GM23338 (cell line): ENCODE measurements at regions not wholly inside any gene's neighbourhood (a gene's known extent, or its start where the extent isn't known, plus 50 kb on each side); places are given as distances from the start of the nearest gene placed in this dataset.

Experiments
- ATAC-seq: fragments of 200-7000 bp; cut with Tn5 transposase; 3 replicates; pipeline ENCODE4 v1.9.1; 2020
- DNase-seq: peaks from one replicate; pipeline ENCODE4 v3.0.0-alpha.2; 2015; ENCODE audit warnings: low spot score
- H2AFZ ChIP-seq: fragments of 200-600 bp; sonication (generic); 2 replicates; pipeline ENCODE4 v1.8.0; 2016; ENCODE audit warnings: antibody characterized with exemption, mild to moderate bottlenecking, moderate library complexity
- H3F3A ChIP-seq: fragments of 200-600 bp; sonication (generic); replicated peaks from 2 replicates; pipeline ENCODE4 v1.8.0; 2017; ENCODE audit warnings: antibody characterized with exemption, mixed run types, low read depth
- H3K27ac ChIP-seq: fragments of 200-600 bp; sonication (generic); 2 replicates; pipeline ENCODE4 v1.6.1; 2016; ENCODE audit warnings: low read depth
- H3K27me3 ChIP-seq: fragments of 200-600 bp; sonication (generic); 2 replicates; pipeline ENCODE4 v1.8.0; 2016; ENCODE audit warnings: mild to moderate bottlenecking, mixed run types, moderate library complexity; ENCODE audit not compliant: insufficient read depth
- H3K36me3 ChIP-seq: fragments of 200-600 bp; sonication (generic); 2 replicates; pipeline ENCODE4 v1.8.0; 2016; ENCODE audit warnings: mild to moderate bottlenecking; ENCODE audit not compliant: insufficient read depth
- H3K4me1 ChIP-seq: fragments of 200-600 bp; sonication (generic); 2 replicates; pipeline ENCODE4 v1.8.0; 2016; ENCODE audit warnings: mild to moderate bottlenecking, moderate library complexity; ENCODE audit not compliant: insufficient read depth
- H3K4me2 ChIP-seq: fragments of 200-600 bp; sonication (generic); 2 replicates; pipeline ENCODE4 v1.7.1; 2017; ENCODE audit warnings: mixed run types
- H3K4me3 ChIP-seq: fragments of 200-600 bp; sonication (generic); 2 replicates; pipeline ENCODE4 v1.6.1; 2016; ENCODE audit warnings: mixed run types
- H3K79me2 ChIP-seq: fragments of 200-600 bp; sonication (generic); replicated peaks from 2 replicates; pipeline ENCODE4 v1.8.0; 2017; ENCODE audit warnings: mild to moderate bottlenecking; ENCODE audit not compliant: insufficient read depth
- H3K9me2 ChIP-seq: fragments of 200-600 bp; sonication (generic); 2 replicates; pipeline ENCODE4 v1.8.0; 2017; ENCODE audit not compliant: insufficient read depth
- H4K20me1 ChIP-seq: fragments of 200-600 bp; sonication (generic); replicated peaks from 2 replicates; pipeline ENCODE4 v1.8.0; 2017; ENCODE audit warnings: mild to moderate bottlenecking; ENCODE audit not compliant: insufficient read depth
- H3K27ac Mint-ChIP-seq: 2 replicates; pipeline ENCODE4 v1.8.0; 2020; ENCODE audit warnings: inconsistent platforms, mild to moderate bottlenecking, moderate library complexity, mixed read lengths
- H3K27me3 Mint-ChIP-seq: 3 replicates; pipeline ENCODE4 v1.8.0; 2022; ENCODE audit warnings: low read depth, mild to moderate bottlenecking, moderate library complexity, mixed read lengths, inconsistent platforms; ENCODE audit not compliant: insufficient read depth, poor library complexity
- H3K36me3 Mint-ChIP-seq: 3 replicates; pipeline ENCODE4 v1.8.0; 2021; ENCODE audit warnings: low read depth, mild to moderate bottlenecking, inconsistent platforms, moderate library complexity, mixed read lengths
- H3K4me1 Mint-ChIP-seq: 3 replicates; pipeline ENCODE4 v1.8.0; 2020; ENCODE audit warnings: mild to moderate bottlenecking, inconsistent platforms, mixed read lengths
- H3K4me3 Mint-ChIP-seq: 3 replicates; pipeline ENCODE4 v1.8.0; 2021; ENCODE audit warnings: moderate library complexity, mild to moderate bottlenecking, inconsistent platforms, mixed read lengths
- H3K9me3 Mint-ChIP-seq: 3 replicates; pipeline ENCODE4 v1.8.0; 2020; ENCODE audit warnings: moderate library complexity, mild to moderate bottlenecking, inconsistent platforms, mixed read lengths
- EZH2 ChIP-seq: fragments of 200-600 bp; sonication (generic); IDR thresholded peaks from one replicate; pipeline ENCODE4 v1.8.0; 2017; ENCODE audit warnings: antibody characterized with exemption, mild to moderate bottlenecking, low read depth; ENCODE audit not compliant: unreplicated experiment
- EZH2phosphoT487 ChIP-seq: fragments of 200-600 bp; sonication (generic); IDR thresholded peaks from one replicate; pipeline ENCODE4 v1.8.1; 2018; ENCODE audit warnings: antibody characterized with exemption; ENCODE audit not compliant: unreplicated experiment
- POLR2AphosphoS5 ChIP-seq: IDR thresholded peaks from 2 replicates; pipeline ENCODE4 v1.6.1; 2016; ENCODE audit warnings: antibody characterized with exemption, low read depth
- ZNF114 ChIP-seq: fragments of 250-450 bp; sonication (Bioruptor Pico); IDR thresholded peaks from 2 replicates; pipeline ENCODE4 v1.5.0; 2020; ENCODE audit warnings: mild to moderate bottlenecking, moderate library complexity
- TF ChIP-seq, protein P1 (sequence below): IDR thresholded peaks from one replicate; pipeline ENCODE4 v1.6.1; 2018; ENCODE audit warnings: antibody characterized with exemption; ENCODE audit not compliant: unreplicated experiment
- TF ChIP-seq, protein P2 (sequence below): fragments of 250-450 bp; sonication (Bioruptor Pico); IDR thresholded peaks from 2 replicates; pipeline ENCODE4 v1.5.0; 2020; ENCODE audit warnings: mild to moderate bottlenecking, moderate library complexity
- TF ChIP-seq, protein P3 (sequence below), 2 experiments: fragments of 200-600 bp in 1 of 2; sonication (generic) in 1 of 2; conservative IDR thresholded peaks; 2 replicates each; pipeline versions ENCODE4 v1.5.1 to v1.6.1; 2016 to 2017; ENCODE audit warnings: antibody characterized with exemption in 2 of 2, low read depth in 2 of 2, mild to moderate bottlenecking in 2 of 2, moderate library complexity in 1 of 2

DNA sequence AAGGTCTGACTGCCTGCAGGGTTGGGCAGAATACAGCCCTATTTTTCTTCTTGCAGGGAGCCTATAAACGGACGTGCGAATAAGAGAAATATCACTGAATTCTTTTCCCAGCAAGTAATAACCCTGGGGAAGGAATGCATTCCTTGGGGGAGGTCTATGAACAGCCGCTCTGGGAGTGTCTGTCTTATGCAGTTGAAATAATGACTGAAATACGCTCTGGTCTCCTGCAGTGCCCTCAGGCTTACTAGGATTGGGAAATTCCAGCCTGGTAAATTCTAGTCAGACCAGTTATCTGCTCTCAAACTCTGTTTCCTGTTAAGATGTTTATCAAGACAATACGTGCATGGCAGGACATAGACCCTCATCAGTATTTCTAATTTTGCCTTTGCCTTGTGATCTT lies 72.1 kb upstream of the FAM241A start (continued):
- TF ChIP-seq, protein P1, sequence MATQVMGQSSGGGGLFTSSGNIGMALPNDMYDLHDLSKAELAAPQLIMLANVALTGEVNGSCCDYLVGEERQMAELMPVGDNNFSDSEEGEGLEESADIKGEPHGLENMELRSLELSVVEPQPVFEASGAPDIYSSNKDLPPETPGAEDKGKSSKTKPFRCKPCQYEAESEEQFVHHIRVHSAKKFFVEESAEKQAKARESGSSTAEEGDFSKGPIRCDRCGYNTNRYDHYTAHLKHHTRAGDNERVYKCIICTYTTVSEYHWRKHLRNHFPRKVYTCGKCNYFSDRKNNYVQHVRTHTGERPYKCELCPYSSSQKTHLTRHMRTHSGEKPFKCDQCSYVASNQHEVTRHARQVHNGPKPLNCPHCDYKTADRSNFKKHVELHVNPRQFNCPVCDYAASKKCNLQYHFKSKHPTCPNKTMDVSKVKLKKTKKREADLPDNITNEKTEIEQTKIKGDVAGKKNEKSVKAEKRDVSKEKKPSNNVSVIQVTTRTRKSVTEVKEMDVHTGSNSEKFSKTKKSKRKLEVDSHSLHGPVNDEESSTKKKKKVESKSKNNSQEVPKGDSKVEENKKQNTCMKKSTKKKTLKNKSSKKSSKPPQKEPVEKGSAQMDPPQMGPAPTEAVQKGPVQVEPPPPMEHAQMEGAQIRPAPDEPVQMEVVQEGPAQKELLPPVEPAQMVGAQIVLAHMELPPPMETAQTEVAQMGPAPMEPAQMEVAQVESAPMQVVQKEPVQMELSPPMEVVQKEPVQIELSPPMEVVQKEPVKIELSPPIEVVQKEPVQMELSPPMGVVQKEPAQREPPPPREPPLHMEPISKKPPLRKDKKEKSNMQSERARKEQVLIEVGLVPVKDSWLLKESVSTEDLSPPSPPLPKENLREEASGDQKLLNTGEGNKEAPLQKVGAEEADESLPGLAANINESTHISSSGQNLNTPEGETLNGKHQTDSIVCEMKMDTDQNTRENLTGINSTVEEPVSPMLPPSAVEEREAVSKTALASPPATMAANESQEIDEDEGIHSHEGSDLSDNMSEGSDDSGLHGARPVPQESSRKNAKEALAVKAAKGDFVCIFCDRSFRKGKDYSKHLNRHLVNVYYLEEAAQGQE = no peak
- TF ChIP-seq POLR2AphosphoS5 (no peak), ZNF114 (CRISPR knock-in tag) (no peak)
- TF ChIP-seq, protein P2, sequence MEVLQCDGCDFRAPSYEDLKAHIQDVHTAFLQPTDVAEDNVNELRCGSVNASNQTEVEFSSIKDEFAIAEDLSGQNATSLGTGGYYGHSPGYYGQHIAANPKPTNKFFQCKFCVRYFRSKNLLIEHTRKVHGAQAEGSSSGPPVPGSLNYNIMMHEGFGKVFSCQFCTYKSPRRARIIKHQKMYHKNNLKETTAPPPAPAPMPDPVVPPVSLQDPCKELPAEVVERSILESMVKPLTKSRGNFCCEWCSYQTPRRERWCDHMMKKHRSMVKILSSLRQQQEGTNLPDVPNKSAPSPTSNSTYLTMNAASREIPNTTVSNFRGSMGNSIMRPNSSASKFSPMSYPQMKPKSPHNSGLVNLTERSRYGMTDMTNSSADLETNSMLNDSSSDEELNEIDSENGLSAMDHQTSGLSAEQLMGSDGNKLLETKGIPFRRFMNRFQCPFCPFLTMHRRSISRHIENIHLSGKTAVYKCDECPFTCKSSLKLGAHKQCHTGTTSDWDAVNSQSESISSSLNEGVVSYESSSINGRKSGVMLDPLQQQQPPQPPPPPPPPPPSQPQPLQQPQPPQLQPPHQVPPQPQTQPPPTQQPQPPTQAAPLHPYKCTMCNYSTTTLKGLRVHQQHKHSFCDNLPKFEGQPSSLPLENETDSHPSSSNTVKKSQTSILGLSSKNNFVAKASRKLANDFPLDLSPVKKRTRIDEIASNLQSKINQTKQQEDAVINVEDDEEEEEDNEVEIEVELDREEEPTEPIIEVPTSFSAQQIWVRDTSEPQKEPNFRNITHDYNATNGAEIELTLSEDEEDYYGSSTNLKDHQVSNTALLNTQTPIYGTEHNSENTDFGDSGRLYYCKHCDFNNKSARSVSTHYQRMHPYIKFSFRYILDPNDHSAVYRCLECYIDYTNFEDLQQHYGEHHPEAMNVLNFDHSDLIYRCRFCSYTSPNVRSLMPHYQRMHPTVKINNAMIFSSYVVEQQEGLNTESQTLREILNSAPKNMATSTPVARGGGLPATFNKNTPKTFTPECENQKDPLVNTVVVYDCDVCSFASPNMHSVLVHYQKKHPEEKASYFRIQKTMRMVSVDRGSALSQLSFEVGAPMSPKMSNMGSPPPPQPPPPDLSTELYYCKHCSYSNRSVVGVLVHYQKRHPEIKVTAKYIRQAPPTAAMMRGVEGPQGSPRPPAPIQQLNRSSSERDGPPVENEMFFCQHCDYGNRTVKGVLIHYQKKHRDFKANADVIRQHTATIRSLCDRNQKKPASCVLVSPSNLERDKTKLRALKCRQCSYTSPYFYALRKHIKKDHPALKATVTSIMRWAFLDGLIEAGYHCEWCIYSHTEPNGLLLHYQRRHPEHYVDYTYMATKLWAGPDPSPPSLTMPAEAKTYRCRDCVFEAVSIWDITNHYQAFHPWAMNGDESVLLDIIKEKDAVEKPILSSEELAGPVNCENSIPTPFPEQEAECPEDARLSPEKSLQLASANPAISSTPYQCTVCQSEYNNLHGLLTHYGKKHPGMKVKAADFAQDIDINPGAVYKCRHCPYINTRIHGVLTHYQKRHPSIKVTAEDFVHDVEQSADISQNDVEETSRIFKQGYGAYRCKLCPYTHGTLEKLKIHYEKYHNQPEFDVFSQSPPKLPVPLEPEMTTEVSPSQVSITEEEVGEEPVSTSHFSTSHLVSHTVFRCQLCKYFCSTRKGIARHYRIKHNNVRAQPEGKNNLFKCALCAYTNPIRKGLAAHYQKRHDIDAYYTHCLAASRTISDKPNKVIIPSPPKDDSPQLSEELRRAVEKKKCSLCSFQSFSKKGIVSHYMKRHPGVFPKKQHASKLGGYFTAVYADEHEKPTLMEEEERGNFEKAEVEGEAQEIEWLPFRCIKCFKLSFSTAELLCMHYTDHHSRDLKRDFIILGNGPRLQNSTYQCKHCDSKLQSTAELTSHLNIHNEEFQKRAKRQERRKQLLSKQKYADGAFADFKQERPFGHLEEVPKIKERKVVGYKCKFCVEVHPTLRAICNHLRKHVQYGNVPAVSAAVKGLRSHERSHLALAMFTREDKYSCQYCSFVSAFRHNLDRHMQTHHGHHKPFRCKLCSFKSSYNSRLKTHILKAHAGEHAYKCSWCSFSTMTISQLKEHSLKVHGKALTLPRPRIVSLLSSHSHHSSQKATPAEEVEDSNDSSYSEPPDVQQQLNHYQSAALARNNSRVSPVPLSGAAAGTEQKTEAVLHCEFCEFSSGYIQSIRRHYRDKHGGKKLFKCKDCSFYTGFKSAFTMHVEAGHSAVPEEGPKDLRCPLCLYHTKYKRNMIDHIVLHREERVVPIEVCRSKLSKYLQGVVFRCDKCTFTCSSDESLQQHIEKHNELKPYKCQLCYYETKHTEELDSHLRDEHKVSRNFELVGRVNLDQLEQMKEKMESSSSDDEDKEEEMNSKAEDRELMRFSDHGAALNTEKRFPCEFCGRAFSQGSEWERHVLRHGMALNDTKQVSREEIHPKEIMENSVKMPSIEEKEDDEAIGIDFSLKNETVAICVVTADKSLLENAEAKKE = no peak

DNA sequence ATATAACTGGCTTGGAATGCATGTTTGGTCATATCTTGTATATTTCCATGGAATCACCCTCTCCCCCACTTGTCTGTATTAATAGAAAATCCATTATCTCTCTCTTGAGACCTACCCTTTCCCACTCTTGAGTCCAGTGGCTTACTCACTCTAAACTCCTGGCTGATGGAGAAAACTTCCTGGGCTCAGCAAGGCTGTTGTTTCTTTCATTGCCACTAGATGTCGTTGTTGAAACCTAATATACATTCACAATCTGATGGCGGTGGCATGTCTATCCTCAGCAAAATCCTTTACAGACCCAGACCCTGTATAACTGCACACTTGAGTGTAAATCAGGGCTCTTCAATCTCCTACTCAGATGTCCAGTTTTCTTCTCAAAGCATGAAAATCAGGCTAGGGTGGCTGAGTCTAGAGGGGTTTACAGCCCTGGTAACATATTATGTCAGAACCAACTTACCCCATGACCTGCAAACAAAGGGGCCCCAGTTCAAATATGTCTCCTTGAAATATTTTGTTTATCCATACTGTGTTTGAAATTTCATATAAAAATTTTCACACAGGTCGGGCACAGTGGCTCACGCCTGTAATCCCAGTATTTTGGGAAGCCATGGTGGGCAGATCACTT lies 70.0 kb upstream of the FAM241A start:
- H3K4me2 ChIP-seq = no peak overlapping the region
- no peaks in the 10 kb centered on the region for H3K27me3 ChIP-seq
- no peaks in the 10 kb centered on the region for H4K20me1 ChIP-seq
- H3K36me3 ChIP-seq = no peaks in the 10 kb centered on the region; the same call in 1 of the 2 replicates
- Mint-ChIP-seq H3K27me3 (peaks cover 8% of the 10 kb centered on the region), H3K36me3 (peaks cover 16% of the 10 kb centered on the region; the same call in 2 of the 3 replicates), H3K27ac (no peak overlapping the region), H3K4me3 (no peak overlapping the region), H3K9me3 (peaks cover 16% of the 10 kb centered on the region), H3K4me1 (0 out of 3 replicates have a peak, but pooled peaks cover 2% of the 10 kb centered on the region)
- ATAC-seq (peak; percentile 80), DNase-seq (peak; percentile 77)
- TF ChIP-seq EZH2phosphoT487 = no peak
- TF ChIP-seq POLR2AphosphoS5 = no peak
- TF ChIP-seq, protein P3, sequence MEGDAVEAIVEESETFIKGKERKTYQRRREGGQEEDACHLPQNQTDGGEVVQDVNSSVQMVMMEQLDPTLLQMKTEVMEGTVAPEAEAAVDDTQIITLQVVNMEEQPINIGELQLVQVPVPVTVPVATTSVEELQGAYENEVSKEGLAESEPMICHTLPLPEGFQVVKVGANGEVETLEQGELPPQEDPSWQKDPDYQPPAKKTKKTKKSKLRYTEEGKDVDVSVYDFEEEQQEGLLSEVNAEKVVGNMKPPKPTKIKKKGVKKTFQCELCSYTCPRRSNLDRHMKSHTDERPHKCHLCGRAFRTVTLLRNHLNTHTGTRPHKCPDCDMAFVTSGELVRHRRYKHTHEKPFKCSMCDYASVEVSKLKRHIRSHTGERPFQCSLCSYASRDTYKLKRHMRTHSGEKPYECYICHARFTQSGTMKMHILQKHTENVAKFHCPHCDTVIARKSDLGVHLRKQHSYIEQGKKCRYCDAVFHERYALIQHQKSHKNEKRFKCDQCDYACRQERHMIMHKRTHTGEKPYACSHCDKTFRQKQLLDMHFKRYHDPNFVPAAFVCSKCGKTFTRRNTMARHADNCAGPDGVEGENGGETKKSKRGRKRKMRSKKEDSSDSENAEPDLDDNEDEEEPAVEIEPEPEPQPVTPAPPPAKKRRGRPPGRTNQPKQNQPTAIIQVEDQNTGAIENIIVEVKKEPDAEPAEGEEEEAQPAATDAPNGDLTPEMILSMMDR (conservative IDR thresholded peaks at IDR 0.05; ENCODE audit: low read depth in 2 of 2) = peak; percentile 80 to 88
- TF ChIP-seq EZH2 = no peak
- H3K9me2 ChIP-seq = no peaks in the 10 kb centered on the region
- H3K4me1 ChIP-seq = no peaks in the 10 kb centered on the region
- no peak overlapping the region for H2AFZ ChIP-seq
- H3K27ac ChIP-seq = no peak overlapping the region
- H3K79me2 ChIP-seq = no peaks in the 10 kb centered on the region
- no peaks in the 10 kb centered on the region for H3F3A ChIP-seq
- H3K4me3 ChIP-seq = no peak overlapping the region
